ENCODE measurements at regions not wholly inside any gene's neighbourhood (a gene's known extent, or its start where the extent isn't known, plus 50 kb on each side); places are given as distances from the start of the nearest gene placed in this dataset.

DNA sequence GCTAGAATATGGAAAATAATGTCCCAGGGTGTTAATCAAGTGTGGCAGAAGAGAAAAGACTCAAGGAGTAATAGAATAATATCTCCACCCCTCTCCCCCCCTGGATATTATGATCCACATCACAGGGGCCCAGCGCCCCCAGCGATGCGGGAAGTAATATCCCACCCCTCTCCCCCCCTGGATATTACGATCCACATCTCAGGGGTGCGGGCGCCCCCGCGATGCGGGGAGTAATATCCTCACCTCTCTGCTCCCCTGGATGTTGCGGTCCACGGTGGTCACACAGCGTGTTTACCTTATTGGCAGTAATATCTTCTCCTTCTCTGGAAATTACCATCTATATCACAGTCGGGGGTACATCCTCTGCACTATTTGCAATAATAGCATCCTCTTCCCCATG, 97.1 kb upstream of the OSBPL11 start:
- TF ChIP-seq ARNTL (CRISPR knock-in tag; IDR thresholded peaks at IDR 0.05; ENCODE audit: borderline replicate concordance, low read depth) (no peak), ZFP30 (CRISPR knock-in tag; IDR thresholded peaks at IDR 0.05) (no peak), SNAI2 (CRISPR knock-in tag; IDR thresholded peaks at IDR 0.05) (no peak)
